ENCODE measurements at regions not wholly inside any gene's neighbourhood (a gene's known extent, or its start where the extent isn't known, plus 50 kb on each side); places are given as distances from the start of the nearest gene placed in this dataset.
"Not testable (repeated sequence)": the region's sequence is repeated elsewhere in the genome, so short reads cannot be mapped to it uniquely, and the experiment has no call there.

GRCh38 chr5:159642379-159642778 is 273.9 kb upstream of the ADRA1B start:
- DNase-seq (ENCODE audit: low read depth in 2 of 2), result no peak

DNA sequence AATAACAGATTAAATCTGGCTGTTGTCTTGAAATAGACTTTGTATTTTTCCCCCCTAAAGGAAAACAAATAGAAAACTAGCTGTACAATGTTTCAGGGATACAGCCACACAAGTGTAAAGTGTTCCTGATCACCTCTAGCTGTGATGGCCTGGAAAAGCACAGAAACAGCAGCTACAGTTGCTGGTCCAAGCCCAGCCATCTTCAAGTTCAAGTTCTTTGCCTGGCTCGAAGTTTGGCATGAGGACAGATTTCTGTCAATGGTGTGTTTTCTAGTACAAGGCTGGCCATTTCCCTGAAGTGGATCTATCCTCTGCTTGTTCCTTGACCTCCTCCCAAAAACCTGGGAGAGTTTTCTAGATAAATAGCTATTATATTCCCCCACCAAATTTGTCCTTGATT is 272.2 kb upstream of the ADRA1B start:
- DNase-seq (ENCODE audit: low read depth in 2 of 2), result no peak

- no peak for DNase-seq (ENCODE audit: low read depth in 2 of 2)
Observed at GRCh38 chr5:159645179-159645846, 271.0 kb upstream of the ADRA1B start.

DNA sequence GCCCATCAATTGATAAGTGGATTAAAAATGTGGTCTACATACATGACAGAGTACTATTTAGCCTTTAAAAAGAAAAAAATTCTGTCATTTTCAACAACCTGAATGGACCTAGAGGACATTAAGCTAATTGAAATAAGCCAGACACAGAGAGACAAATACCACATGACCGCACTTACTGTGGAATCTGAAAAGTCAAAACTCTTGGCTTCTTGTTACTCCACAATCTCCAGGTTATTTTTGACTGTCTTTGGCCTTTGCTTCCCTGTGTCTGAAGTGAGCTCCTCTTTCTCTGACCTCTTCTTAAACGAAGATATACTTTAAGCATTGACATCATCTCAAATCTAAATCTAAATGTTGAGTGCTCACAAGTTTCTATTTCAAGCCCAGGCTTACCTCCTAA is 265.5 kb upstream of the ADRA1B start:
- DNase-seq (ENCODE audit: low read depth in 2 of 2), result no peak

DNA sequence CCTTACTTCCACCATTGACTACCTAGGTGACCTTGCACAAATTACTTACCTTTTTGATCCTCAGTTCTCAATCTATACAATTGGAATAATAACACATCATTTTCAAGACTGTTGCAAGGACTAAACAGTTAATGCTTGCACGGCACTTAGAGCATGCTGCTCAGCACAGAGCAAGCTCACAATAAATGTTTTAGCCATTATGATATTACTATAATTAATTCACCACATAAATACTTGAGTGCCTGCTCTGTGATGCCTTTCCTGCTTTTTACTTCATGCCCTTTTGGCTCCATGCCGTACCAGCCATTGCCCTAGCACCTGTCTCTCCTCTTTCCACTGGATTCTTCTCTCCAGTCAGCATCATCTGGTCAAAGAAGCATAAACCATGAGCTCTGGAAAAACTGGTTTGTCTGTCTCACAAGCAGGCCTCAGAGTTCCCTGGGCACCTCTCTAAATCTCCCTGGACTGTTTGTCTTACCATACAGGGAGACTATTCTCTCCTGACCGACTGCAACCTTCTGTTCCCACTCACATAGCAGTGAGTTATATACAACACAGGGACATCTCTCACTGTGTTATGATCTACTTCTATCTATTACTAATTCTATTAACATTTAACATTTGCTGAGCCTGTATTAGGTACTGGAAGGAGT is 260.4 kb upstream of the ADRA1B start:
- DNase-seq (ENCODE audit: low read depth in 2 of 2), result no peak

- no peak for DNase-seq (ENCODE audit: low read depth in 2 of 2)
Observed at GRCh38 chr5:159657298-159657697, 259.0 kb upstream of the ADRA1B start.

DNA sequence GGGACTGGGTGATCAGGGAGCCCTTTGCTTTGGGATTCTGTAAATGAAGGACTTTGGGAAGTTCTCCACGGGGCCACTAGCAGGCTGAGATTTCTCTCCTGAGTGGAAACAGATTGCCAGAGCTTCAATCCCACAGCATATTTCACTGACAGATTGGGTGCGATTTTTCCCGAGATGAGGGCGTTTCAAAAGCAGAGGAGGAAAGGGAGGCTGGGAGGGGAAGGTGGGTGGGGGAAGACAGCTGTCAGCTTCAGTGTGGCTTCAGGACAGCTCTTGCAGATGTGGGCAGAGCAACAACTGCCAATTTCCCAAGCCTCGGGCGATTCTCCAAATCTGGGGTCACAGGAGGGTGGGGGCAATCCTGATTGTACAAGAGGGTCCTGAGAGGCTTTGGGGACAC is 258.5 kb upstream of the ADRA1B start:
- no peak for DNase-seq (ENCODE audit: low read depth in 2 of 2)

- no peak for DNase-seq (ENCODE audit: low read depth in 2 of 2)
Observed at GRCh38 chr5:159658266-159658925, 257.9 kb upstream of the ADRA1B start.

DNA sequence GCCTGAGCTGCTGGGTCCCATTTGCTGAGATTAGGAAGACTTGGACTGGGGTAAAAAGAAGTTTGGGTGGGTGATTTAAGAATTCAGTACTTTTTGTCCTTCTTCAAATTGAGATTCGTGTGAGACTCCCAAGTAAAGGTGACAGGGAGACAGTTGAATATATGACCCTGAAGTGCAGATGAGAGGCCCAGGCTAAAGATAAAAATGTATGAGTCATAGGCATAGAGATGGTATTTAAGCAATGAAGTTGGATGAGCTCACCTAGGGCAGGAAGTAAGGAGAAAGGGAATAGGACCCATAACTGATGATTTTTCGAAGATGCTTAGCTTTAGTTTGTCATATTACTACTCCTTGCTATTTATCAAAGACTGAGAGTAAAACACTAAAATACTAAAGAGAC is 255.9 kb upstream of the ADRA1B start:
- DNase-seq (ENCODE audit: low read depth in 2 of 2), result no peak

DNA sequence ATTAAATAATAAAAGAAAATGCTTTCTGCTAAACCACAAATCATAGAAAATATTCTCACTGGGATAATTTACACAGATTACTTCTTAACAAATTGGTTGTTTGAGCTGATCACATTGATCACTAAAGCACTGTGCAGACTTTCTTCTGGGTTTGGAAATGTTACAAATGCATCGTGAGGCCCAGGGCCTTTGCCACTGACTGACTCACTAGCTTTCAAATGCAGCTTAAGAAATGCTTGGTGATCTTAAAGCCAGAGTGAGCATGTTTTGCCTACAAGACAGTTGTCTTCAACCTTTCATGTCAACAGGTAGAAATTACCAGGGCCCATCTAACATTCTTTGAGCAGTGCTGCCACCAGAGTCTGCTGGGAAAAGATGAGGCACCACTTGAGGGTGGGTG is 252.3 kb upstream of the ADRA1B start:
- no peak for DNase-seq (ENCODE audit: low read depth in 2 of 2)

- no peak for DNase-seq (ENCODE audit: low read depth in 2 of 2)
Observed at GRCh38 chr5:159667286-159667685, 249.0 kb upstream of the ADRA1B start.

DNA sequence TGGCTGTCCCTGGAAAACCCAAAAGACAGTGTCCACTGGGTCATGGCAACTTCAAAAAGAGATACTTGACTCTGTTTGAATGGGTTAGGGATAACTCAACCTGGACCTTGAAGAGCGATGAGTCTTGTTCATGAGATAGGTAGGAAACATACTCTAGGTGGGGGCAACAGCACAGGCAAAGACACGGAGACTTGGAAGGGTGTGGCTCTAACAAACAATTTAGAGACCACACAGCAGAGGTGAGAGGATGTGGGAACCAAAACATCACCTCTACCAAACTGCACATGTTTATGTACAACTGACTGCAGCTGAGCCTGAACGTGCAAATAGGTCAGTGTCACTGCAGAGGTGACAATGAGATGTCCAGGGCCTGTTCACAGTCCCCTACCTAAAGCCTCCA is 247.7 kb upstream of the ADRA1B start:
- DNase-seq (ENCODE audit: low read depth in 2 of 2), result no peak

DNA sequence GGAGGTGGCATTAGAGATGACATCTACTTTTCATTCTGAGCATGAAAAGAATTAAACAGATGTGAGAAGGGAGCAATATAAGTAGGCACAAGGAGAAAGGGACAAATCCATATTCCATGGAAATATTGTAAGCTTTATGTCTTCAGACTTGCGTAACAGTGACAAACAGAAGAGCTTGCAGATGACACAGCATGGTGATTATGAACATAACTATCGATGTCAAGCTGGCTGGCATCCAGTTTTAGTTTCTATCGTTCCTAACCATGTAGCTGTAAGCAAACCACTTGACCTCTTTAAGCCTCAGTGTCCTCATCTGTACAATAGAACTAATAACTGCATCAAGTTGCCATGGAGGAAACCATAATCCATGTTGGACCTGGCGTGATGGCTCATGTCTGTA is 246.7 kb upstream of the ADRA1B start:
- DNase-seq (ENCODE audit: low read depth in 2 of 2), result no peak

GRCh38 chr5:159671886-159672285 is 244.4 kb upstream of the ADRA1B start:
- no peak for DNase-seq (ENCODE audit: low read depth in 2 of 2)

- DNase-seq (ENCODE audit: low read depth in 2 of 2), result no peak
Observed at GRCh38 chr5:159673538-159673937, 242.7 kb upstream of the ADRA1B start.

- no peak for DNase-seq (ENCODE audit: low read depth in 2 of 2)
Observed at GRCh38 chr5:159678657-159679392, 237.5 kb upstream of the ADRA1B start.

- DNase-seq (ENCODE audit: low read depth in 2 of 2), result no peak
Observed at GRCh38 chr5:159680095-159680494, 236.2 kb upstream of the ADRA1B start.

GRCh38 chr5:159681661-159682060 is 234.6 kb upstream of the ADRA1B start:
- no peak for DNase-seq (ENCODE audit: low read depth in 2 of 2)

DNA sequence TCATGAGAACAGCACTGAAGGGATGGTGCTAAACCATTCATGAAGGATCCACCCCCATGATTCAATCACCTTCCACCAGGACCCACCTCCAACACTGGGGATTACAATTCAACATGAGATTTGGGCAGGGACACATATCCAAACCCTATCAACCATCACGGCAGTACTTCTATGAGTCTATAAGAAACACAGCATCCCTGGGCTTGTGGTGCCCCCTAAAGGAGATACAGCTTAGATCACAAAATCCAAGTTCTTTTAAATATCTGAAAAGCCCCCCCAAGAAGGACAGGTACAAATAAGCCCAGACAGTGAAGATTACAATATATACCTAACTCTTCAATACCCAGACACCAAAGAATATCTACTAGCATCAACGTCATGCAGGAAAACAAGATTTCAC is 233.7 kb upstream of the ADRA1B start:
- no peak for DNase-seq (ENCODE audit: low read depth in 2 of 2)

GRCh38 chr5:159687892-159688291 is 228.4 kb upstream of the ADRA1B start:
- not testable (repeated sequence) for DNase-seq (ENCODE audit: low read depth in 2 of 2)

- no peak for DNase-seq (ENCODE audit: low read depth in 2 of 2)
Observed at GRCh38 chr5:159695741-159696294, 220.5 kb upstream of the ADRA1B start.

DNA sequence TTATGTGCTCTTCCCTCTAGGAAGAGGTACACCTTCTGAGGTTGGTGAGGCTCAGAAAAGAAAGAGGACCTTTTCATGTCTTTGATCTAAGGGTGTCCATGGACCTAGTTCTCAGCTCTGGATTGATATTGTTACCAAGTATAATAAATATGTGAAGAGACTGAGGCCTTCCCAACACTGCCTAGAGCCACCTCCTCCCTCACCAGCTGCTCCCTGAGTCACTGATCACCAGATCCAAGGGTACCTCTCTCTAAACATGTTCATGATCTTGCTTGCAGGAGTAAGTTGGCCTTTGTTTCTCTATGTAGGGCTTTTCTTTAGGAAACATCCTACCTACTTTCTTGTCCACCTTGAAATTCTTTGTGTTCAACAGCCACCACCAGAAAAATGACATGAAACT is 218.8 kb upstream of the ADRA1B start:
- DNase-seq (ENCODE audit: low read depth in 2 of 2), result no peak

All from stimulated activated CD4-positive, alpha-beta T cell treated with anti-CD3 and anti-CD28 coated beads, Interleukin-1b, Interleukin-23, amount 100 ng/mL, for 4 hours (primary cell).